ENCODE measurements at regions not wholly inside any gene's neighbourhood (a gene's known extent, or its start where the extent isn't known, plus 50 kb on each side); places are given as distances from the start of the nearest gene placed in this dataset.

GRCh38 chr4:180852738-180853137, 1390.5 kb upstream of the TENM3 start:
- DNase-seq (ENCODE audit: low read depth) = no peak
- no peak for TF ChIP-seq CTCF (IDR thresholded peaks at IDR 0.05; ENCODE audit: control insufficient read depth, insufficient read depth, low read depth, low read length, missing control alignments)
- no peak overlapping the region for H3K4me3 ChIP-seq (ENCODE audit: control insufficient read depth, low read depth, low read length)

GRCh38 chr4:180855184-180855583, 1388.0 kb upstream of the TENM3 start:
- TF ChIP-seq CTCF (IDR thresholded peaks at IDR 0.05; ENCODE audit: control insufficient read depth, insufficient read depth, low read depth, low read length, missing control alignments) = no peak
- no peak overlapping the region for H3K4me3 ChIP-seq (ENCODE audit: control insufficient read depth, low read depth, low read length)
- no peak for DNase-seq (ENCODE audit: low read depth)

GRCh38 chr4:180860089-180860720, 1383.0 kb upstream of the TENM3 start:
- H3K4me3 ChIP-seq (ENCODE audit: control insufficient read depth, low read depth, low read length) = no peak overlapping the region
- DNase-seq (ENCODE audit: low read depth) = no peak
- TF ChIP-seq CTCF (IDR thresholded peaks at IDR 0.05; ENCODE audit: control insufficient read depth, insufficient read depth, low read depth, low read length, missing control alignments) = no peak

GRCh38 chr4:180861651-180862050, 1381.6 kb upstream of the TENM3 start:
- TF ChIP-seq CTCF (IDR thresholded peaks at IDR 0.05; ENCODE audit: control insufficient read depth, insufficient read depth, low read depth, low read length, missing control alignments) = no peak
- H3K4me3 ChIP-seq (ENCODE audit: control insufficient read depth, low read depth, low read length) = no peak overlapping the region
- DNase-seq (ENCODE audit: low read depth) = no peak

- no peak for TF ChIP-seq CTCF (IDR thresholded peaks at IDR 0.05; ENCODE audit: control insufficient read depth, insufficient read depth, low read depth, low read length, missing control alignments)
- H3K4me3 ChIP-seq (ENCODE audit: control insufficient read depth, low read depth, low read length) = no peak overlapping the region
- DNase-seq (ENCODE audit: low read depth) = no peak
Observed at GRCh38 chr4:180866933-180867643, 1376.1 kb upstream of the TENM3 start.

- TF ChIP-seq CTCF (IDR thresholded peaks at IDR 0.05; ENCODE audit: control insufficient read depth, insufficient read depth, low read depth, low read length, missing control alignments) = no peak
- no peak overlapping the region for H3K4me3 ChIP-seq (ENCODE audit: control insufficient read depth, low read depth, low read length)
- DNase-seq (ENCODE audit: low read depth) = no peak
Observed at GRCh38 chr4:180870623-180871022, 1372.6 kb upstream of the TENM3 start.

All from AG09309 (cell line).